ENCODE measurements at regions not wholly inside any gene's neighbourhood (a gene's known extent, or its start where the extent isn't known, plus 50 kb on each side); places are given as distances from the start of the nearest gene placed in this dataset.

- no peak for TF ChIP-seq POLR2A (IDR thresholded peaks at IDR 0.05)
- TF ChIP-seq, protein P1, sequence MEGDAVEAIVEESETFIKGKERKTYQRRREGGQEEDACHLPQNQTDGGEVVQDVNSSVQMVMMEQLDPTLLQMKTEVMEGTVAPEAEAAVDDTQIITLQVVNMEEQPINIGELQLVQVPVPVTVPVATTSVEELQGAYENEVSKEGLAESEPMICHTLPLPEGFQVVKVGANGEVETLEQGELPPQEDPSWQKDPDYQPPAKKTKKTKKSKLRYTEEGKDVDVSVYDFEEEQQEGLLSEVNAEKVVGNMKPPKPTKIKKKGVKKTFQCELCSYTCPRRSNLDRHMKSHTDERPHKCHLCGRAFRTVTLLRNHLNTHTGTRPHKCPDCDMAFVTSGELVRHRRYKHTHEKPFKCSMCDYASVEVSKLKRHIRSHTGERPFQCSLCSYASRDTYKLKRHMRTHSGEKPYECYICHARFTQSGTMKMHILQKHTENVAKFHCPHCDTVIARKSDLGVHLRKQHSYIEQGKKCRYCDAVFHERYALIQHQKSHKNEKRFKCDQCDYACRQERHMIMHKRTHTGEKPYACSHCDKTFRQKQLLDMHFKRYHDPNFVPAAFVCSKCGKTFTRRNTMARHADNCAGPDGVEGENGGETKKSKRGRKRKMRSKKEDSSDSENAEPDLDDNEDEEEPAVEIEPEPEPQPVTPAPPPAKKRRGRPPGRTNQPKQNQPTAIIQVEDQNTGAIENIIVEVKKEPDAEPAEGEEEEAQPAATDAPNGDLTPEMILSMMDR (IDR thresholded peaks at IDR 0.05), result no peak
These were observed 140.2 kb upstream of the CRY1 start for GRCh38 chr12:107233551-107233950.

All from Peyer's patch (tissue), 4 donors.